ENCODE measurements at regions not wholly inside any gene's neighbourhood (a gene's known extent, or its start where the extent isn't known, plus 50 kb on each side); places are given as distances from the start of the nearest gene placed in this dataset.
A peak's percentile ranks its signal among the peaks of the same experiment; 100 is the strongest.

- Histone ChIP-seq H3K9me3 (no peaks in the 10 kb centered on the region), H3K36me3 (replicated peaks in 1 of 2; ENCODE audit: insufficient read depth in 1 of 2, low read depth in 2 of 2) (no peaks in the 10 kb centered on the region), H3K27me3 (no peaks in the 10 kb centered on the region), H3K27ac (no peak overlapping the region), H3K4me3 (no peak overlapping the region), H3K4me1 (peaks cover 5% of the 10 kb centered on the region)
- TF ChIP-seq POLR2A (IDR thresholded peaks at IDR 0.05) = no peak
- TF ChIP-seq, protein P1, sequence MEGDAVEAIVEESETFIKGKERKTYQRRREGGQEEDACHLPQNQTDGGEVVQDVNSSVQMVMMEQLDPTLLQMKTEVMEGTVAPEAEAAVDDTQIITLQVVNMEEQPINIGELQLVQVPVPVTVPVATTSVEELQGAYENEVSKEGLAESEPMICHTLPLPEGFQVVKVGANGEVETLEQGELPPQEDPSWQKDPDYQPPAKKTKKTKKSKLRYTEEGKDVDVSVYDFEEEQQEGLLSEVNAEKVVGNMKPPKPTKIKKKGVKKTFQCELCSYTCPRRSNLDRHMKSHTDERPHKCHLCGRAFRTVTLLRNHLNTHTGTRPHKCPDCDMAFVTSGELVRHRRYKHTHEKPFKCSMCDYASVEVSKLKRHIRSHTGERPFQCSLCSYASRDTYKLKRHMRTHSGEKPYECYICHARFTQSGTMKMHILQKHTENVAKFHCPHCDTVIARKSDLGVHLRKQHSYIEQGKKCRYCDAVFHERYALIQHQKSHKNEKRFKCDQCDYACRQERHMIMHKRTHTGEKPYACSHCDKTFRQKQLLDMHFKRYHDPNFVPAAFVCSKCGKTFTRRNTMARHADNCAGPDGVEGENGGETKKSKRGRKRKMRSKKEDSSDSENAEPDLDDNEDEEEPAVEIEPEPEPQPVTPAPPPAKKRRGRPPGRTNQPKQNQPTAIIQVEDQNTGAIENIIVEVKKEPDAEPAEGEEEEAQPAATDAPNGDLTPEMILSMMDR (IDR thresholded peaks at IDR 0.05) = no peak
- intact Hi-C loops (cut with DNase I) = no loop called here
- 67 to 84% methylated on average over 3 of the region's 3 CpGs for WGBS, 2 donors
- ATAC-seq = no peak
- DNase-seq = no peak
Observed at GRCh38 chr2:88856409-88857135, 165.1 kb downstream of the RPIA start.

DNA sequence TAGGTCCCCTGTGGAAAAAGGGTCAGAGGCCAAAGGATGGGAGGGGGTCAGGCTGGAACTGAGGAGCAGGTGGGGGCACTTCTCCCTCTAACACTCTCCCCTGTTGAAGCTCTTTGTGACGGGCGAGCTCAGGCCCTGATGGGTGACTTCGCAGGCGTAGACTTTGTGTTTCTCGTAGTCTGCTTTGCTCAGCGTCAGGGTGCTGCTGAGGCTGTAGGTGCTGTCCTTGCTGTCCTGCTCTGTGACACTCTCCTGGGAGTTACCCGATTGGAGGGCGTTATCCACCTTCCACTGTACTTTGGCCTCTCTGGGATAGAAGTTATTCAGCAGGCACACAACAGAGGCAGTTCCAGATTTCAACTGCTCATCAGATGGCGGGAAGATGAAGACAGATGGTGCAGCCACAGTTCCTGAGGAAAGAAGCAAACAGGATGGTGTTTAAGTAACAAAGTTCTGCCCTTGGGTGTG, 165.8 kb downstream of the RPIA start:
- intact Hi-C loops (cut with DNase I) = no loop called here
- no peaks in the 10 kb centered on the region for H3K9me3 ChIP-seq
- no peak overlapping the region for H3K27ac ChIP-seq
- no peak for ATAC-seq
- no peak for TF ChIP-seq POLR2A (IDR thresholded peaks at IDR 0.05)
- TF ChIP-seq, protein P1 (IDR thresholded peaks at IDR 0.05) = no peak
- no peaks in the 10 kb centered on the region for H3K27me3 ChIP-seq
- H3K4me3 ChIP-seq = no peak overlapping the region
- H3K36me3 ChIP-seq (replicated peaks in 1 of 2; ENCODE audit: insufficient read depth in 1 of 2, low read depth in 2 of 2) = no peaks in the 10 kb centered on the region
- no peak for DNase-seq
- peaks cover 5% of the 10 kb centered on the region for H3K4me1 ChIP-seq
- WGBS, 2 donors = 87 to 88% methylated on average over 9 of the region's 9 CpGs

- H3K4me1 ChIP-seq = peaks cover 5% of the 10 kb centered on the region
- ATAC-seq = peak; percentile 47
- no peak overlapping the region for H3K4me3 ChIP-seq
- H3K27me3 ChIP-seq = no peaks in the 10 kb centered on the region
- no peak for TF ChIP-seq POLR2A (IDR thresholded peaks at IDR 0.05)
- TF ChIP-seq, protein P1 (IDR thresholded peaks at IDR 0.05) = no peak
- no peaks in the 10 kb centered on the region for H3K36me3 ChIP-seq (replicated peaks in 1 of 2; ENCODE audit: insufficient read depth in 1 of 2, low read depth in 2 of 2)
- intact Hi-C loops (cut with DNase I) = no loop called here
- H3K9me3 ChIP-seq = no peaks in the 10 kb centered on the region
- 71 to 75% methylated on average over 7 of the region's 7 CpGs for WGBS, 2 donors
- DNase-seq = peak; percentile 13 to 53 (median 20)
- H3K27ac ChIP-seq = peak overlapping the region in 1 of 4 donors; percentile 34
Observed at GRCh38 chr2:88857951-88858411, 166.5 kb downstream of the RPIA start.

- ATAC-seq (no peak), DNase-seq (no peak)
- 90 to 91% methylated on average over 16 of the region's 16 CpGs for WGBS, 2 donors
- Histone ChIP-seq H3K36me3 (replicated peaks in 1 of 2; ENCODE audit: insufficient read depth in 1 of 2, low read depth in 2 of 2) (no peaks in the 10 kb centered on the region), H3K4me1 (peaks cover 5% of the 10 kb centered on the region), H3K9me3 (no peaks in the 10 kb centered on the region), H3K27ac (no peak overlapping the region), H3K27me3 (no peaks in the 10 kb centered on the region), H3K4me3 (no peak overlapping the region)
- intact Hi-C loops (cut with DNase I) = no loop called here
- no peak for TF ChIP-seq POLR2A (IDR thresholded peaks at IDR 0.05)
- TF ChIP-seq, protein P1 (IDR thresholded peaks at IDR 0.05) = no peak
Observed at GRCh38 chr2:88859461-88859860, 168.0 kb downstream of the RPIA start.
